CD8-positive, alpha-beta memory T cell (primary cell): ENCODE measurements at regions not wholly inside any gene's neighbourhood (a gene's known extent, or its start where the extent isn't known, plus 50 kb on each side); places are given as distances from the start of the nearest gene placed in this dataset.
"Not testable (repeated sequence)": the region's sequence is repeated elsewhere in the genome, so short reads cannot be mapped to it uniquely, and the experiment has no call there.

Experiments
- CTCF ChIA-PET: fragments of 350-600 bp; sonication (Branson Sonifier 250); formaldehyde crosslinking; loops from one replicate; lab custom pipeline; 2021; ENCODE audit warnings: antibody characterized with exemption; lab: Charles Lee
- POLR2A ChIA-PET: fragments of 350-600 bp; sonication (Branson Sonifier 250); formaldehyde crosslinking; loops from one replicate; lab custom pipeline; 2021; ENCODE audit warnings: antibody characterized with exemption; lab: Charles Lee
- DNase-seq, 5 donors: peaks; one replicate each; pipeline versions ENCODE4 v3.0.0 to v3.0.0-alpha.2; 2020 to 2022; ENCODE audit warnings: mixed read lengths in 1 of 5
- H3K27ac ChIP-seq: one replicate; pipeline ENCODE4 v1.7.0; 2013; ENCODE audit warnings: low read depth, mild to moderate bottlenecking, low read length, moderate library complexity
- H3K27me3 ChIP-seq: 2 replicates; pipeline ENCODE4 v1.7.0; 2013; ENCODE audit warnings: low read length, mild to moderate bottlenecking; ENCODE audit not compliant: insufficient read depth, poor library complexity, severe bottlenecking
- H3K36me3 ChIP-seq: 2 replicates; pipeline ENCODE4 v1.7.0; 2013; ENCODE audit warnings: mild to moderate bottlenecking, low read length, moderate library complexity; ENCODE audit not compliant: insufficient read depth
- H3K4me1 ChIP-seq: 2 replicates; pipeline ENCODE4 v1.7.0; 2013; ENCODE audit warnings: mild to moderate bottlenecking, low read length, moderate library complexity; ENCODE audit not compliant: insufficient read depth
- H3K4me3 ChIP-seq: 2 replicates; pipeline ENCODE4 v1.7.0; 2013; ENCODE audit warnings: mild to moderate bottlenecking, low read length
- H3K9me3 ChIP-seq: 2 replicates; pipeline ENCODE4 v1.7.0; 2013; ENCODE audit warnings: mild to moderate bottlenecking, low read length
- H3K27ac Mint-ChIP-seq, 8 donors: one replicate each; pipeline ENCODE4 v1.8.0; 2020 to 2021; ENCODE audit warnings: mixed read lengths in 8 of 8, mild to moderate bottlenecking in 6 of 8, inconsistent platforms in 3 of 8, moderate library complexity in 3 of 8
- H3K27me3 Mint-ChIP-seq, 2 donors: one replicate each; pipeline ENCODE4 v1.8.0; 2020 to 2021; ENCODE audit warnings: mixed read lengths in 2 of 2, mild to moderate bottlenecking in 1 of 2, moderate library complexity in 1 of 2
- H3K36me3 Mint-ChIP-seq, 3 donors: one replicate each; pipeline ENCODE4 v1.8.0; 2020 to 2021; ENCODE audit warnings: mixed read lengths in 3 of 3, inconsistent platforms in 1 of 3, mild to moderate bottlenecking in 1 of 3
- H3K4me1 Mint-ChIP-seq, 3 donors: one replicate each; pipeline ENCODE4 v1.8.0; 2020 to 2021; ENCODE audit warnings: mixed read lengths in 3 of 3, inconsistent platforms in 1 of 3, mild to moderate bottlenecking in 1 of 3
- H3K4me3 Mint-ChIP-seq, 7 donors: one replicate each; pipeline ENCODE4 v1.8.0; 2020 to 2021; ENCODE audit warnings: mixed read lengths in 7 of 7, mild to moderate bottlenecking in 6 of 7, moderate library complexity in 4 of 7, inconsistent platforms in 2 of 7
- H3K9me3 Mint-ChIP-seq, 5 donors: one replicate each; pipeline ENCODE4 v1.8.0; 2020 to 2022; ENCODE audit warnings: mixed read lengths in 5 of 5, mild to moderate bottlenecking in 3 of 5, moderate library complexity in 2 of 5, inconsistent platforms in 1 of 5

GRCh38 chr3:147173257-147173656, 233.1 kb downstream of the ZIC4 start:
- ChIA-PET POLR2A (no interaction called here), CTCF (no interaction called here)
- Histone ChIP-seq H3K4me1 (no peaks in the 10 kb centered on the region), H3K27ac (no peak overlapping the region), H3K4me3 (no peak overlapping the region), H3K36me3 (no peaks in the 10 kb centered on the region), H3K9me3 (no peaks in the 10 kb centered on the region), H3K27me3 (no peaks in the 10 kb centered on the region)
- no peak overlapping the region for H3K4me3 Mint-ChIP-seq
- H3K27me3 Mint-ChIP-seq = no peaks in the 10 kb centered on the region
- no peak overlapping the region for H3K27ac Mint-ChIP-seq
- H3K4me1 Mint-ChIP-seq = no peaks in the 10 kb centered on the region
- DNase-seq = no peak
- H3K36me3 Mint-ChIP-seq = no peaks in the 10 kb centered on the region
- peaks cover 2 to 10% (median 8%) of the 10 kb centered on the region in 5 donors for H3K9me3 Mint-ChIP-seq

- CTCF ChIA-PET = no interaction called here
Measured at GRCh38 chr3:147162743-147163142, 243.6 kb downstream of the ZIC4 start.

GRCh38 chr3:147161833-147162232, 244.5 kb downstream of the ZIC4 start:
- no peaks in the 10 kb centered on the region for H3K4me1 Mint-ChIP-seq
- H3K27me3 Mint-ChIP-seq = no peaks in the 10 kb centered on the region
- POLR2A ChIA-PET = no interaction called here
- H3K36me3 Mint-ChIP-seq = no peaks in the 10 kb centered on the region
- Histone ChIP-seq H3K4me3 (no peak overlapping the region), H3K27me3 (no peaks in the 10 kb centered on the region), H3K27ac (no peak overlapping the region), H3K4me1 (no peaks in the 10 kb centered on the region), H3K36me3 (no peaks in the 10 kb centered on the region), H3K9me3 (no peaks in the 10 kb centered on the region)
- CTCF ChIA-PET = no interaction called here
- H3K4me3 Mint-ChIP-seq = no peak overlapping the region
- no peak for DNase-seq
- no peak overlapping the region for H3K27ac Mint-ChIP-seq
- H3K9me3 Mint-ChIP-seq = peaks cover 0 to 16% (median 8%) of the 10 kb centered on the region in 5 donors

More at GRCh38 chr3:147162743-147163142, 243.6 kb downstream of the ZIC4 start:
- Histone ChIP-seq H3K36me3 (no peaks in the 10 kb centered on the region), H3K27ac (no peak overlapping the region), H3K9me3 (no peaks in the 10 kb centered on the region), H3K4me1 (no peaks in the 10 kb centered on the region), H3K27me3 (no peaks in the 10 kb centered on the region), H3K4me3 (no peak overlapping the region)
- H3K4me3 Mint-ChIP-seq = no peak overlapping the region
- no peak for DNase-seq
- POLR2A ChIA-PET = no interaction called here
- no peaks in the 10 kb centered on the region for H3K27me3 Mint-ChIP-seq
- no peaks in the 10 kb centered on the region for H3K4me1 Mint-ChIP-seq
- H3K36me3 Mint-ChIP-seq = no peaks in the 10 kb centered on the region
- peaks cover 0 to 9% (median 5%) of the 10 kb centered on the region in 5 donors for H3K9me3 Mint-ChIP-seq
- no peak overlapping the region for H3K27ac Mint-ChIP-seq

GRCh38 chr3:147160984-147161383, 245.4 kb downstream of the ZIC4 start:
- Mint-ChIP-seq H3K27ac (no peak overlapping the region), H3K9me3 (peaks cover under 1 to 20% (median 11%) of the 10 kb centered on the region in 5 donors), H3K36me3 (no peaks in the 10 kb centered on the region), H3K4me1 (no peaks in the 10 kb centered on the region), H3K4me3 (no peak overlapping the region), H3K27me3 (no peaks in the 10 kb centered on the region)
- Histone ChIP-seq H3K9me3 (no peaks in the 10 kb centered on the region), H3K4me1 (no peaks in the 10 kb centered on the region), H3K4me3 (no peak overlapping the region), H3K36me3 (no peaks in the 10 kb centered on the region), H3K27me3 (no peaks in the 10 kb centered on the region), H3K27ac (no peak overlapping the region)
- ChIA-PET CTCF (no interaction called here), POLR2A (no interaction called here)
- no peak for DNase-seq

GRCh38 chr3:147159141-147159540, 247.2 kb downstream of the ZIC4 start:
- DNase-seq = no peak
- Histone ChIP-seq H3K4me1 (no peaks in the 10 kb centered on the region), H3K9me3 (no peaks in the 10 kb centered on the region), H3K27me3 (no peaks in the 10 kb centered on the region), H3K36me3 (no peaks in the 10 kb centered on the region), H3K4me3 (no peak overlapping the region), H3K27ac (no peak overlapping the region)
- no peak overlapping the region for H3K4me3 Mint-ChIP-seq
- peaks cover 7 to 23% (median 12%) of the 10 kb centered on the region in 5 donors for H3K9me3 Mint-ChIP-seq
- POLR2A ChIA-PET = no interaction called here
- CTCF ChIA-PET = no interaction called here
- no peak overlapping the region for H3K27ac Mint-ChIP-seq
- no peaks in the 10 kb centered on the region for H3K36me3 Mint-ChIP-seq
- no peaks in the 10 kb centered on the region for H3K4me1 Mint-ChIP-seq
- H3K27me3 Mint-ChIP-seq = no peaks in the 10 kb centered on the region

GRCh38 chr3:147157631-147158030, 248.7 kb downstream of the ZIC4 start:
- ChIA-PET POLR2A (no interaction called here), CTCF (no interaction called here)
- no peaks in the 10 kb centered on the region for H3K36me3 Mint-ChIP-seq
- no peaks in the 10 kb centered on the region for H3K36me3 ChIP-seq
- no peak overlapping the region for H3K4me3 ChIP-seq
- no peak overlapping the region for H3K4me3 Mint-ChIP-seq
- no peak for DNase-seq
- H3K27me3 Mint-ChIP-seq = no peaks in the 10 kb centered on the region
- H3K27ac ChIP-seq = no peak overlapping the region
- H3K9me3 ChIP-seq = no peaks in the 10 kb centered on the region
- H3K4me1 ChIP-seq = no peaks in the 10 kb centered on the region
- no peaks in the 10 kb centered on the region for H3K4me1 Mint-ChIP-seq
- peaks cover 7 to 27% (median 12%) of the 10 kb centered on the region in 5 donors for H3K9me3 Mint-ChIP-seq
- H3K27ac Mint-ChIP-seq = no peak overlapping the region
- no peaks in the 10 kb centered on the region for H3K27me3 ChIP-seq

GRCh38 chr3:147154988-147155387, 251.4 kb downstream of the ZIC4 start:
- H3K4me1 Mint-ChIP-seq, H3K4me1 ChIP-seq, CTCF ChIA-PET, H3K27me3 Mint-ChIP-seq, H3K9me3 ChIP-seq, H3K27ac ChIP-seq, H3K27ac Mint-ChIP-seq, H3K36me3 Mint-ChIP-seq, DNase-seq, POLR2A ChIA-PET, H3K4me3 Mint-ChIP-seq, H3K27me3 ChIP-seq, H3K36me3 ChIP-seq, H3K4me3 ChIP-seq: not testable (repeated sequence)
- peaks cover 7 to 22% (median 9%) of the 10 kb centered on the region in 5 donors for H3K9me3 Mint-ChIP-seq

- CTCF ChIA-PET = no interaction called here
- Mint-ChIP-seq H3K27ac (no peak overlapping the region), H3K4me3 (no peak overlapping the region), H3K4me1 (no peaks in the 10 kb centered on the region), H3K9me3 (peaks cover 4 to 27% (median 9%) of the 10 kb centered on the region in 5 donors), H3K36me3 (no peaks in the 10 kb centered on the region), H3K27me3 (no peaks in the 10 kb centered on the region)
- H3K36me3 ChIP-seq = no peaks in the 10 kb centered on the region
- no peak overlapping the region for H3K27ac ChIP-seq
- no peaks in the 10 kb centered on the region for H3K27me3 ChIP-seq
- H3K4me1 ChIP-seq = no peaks in the 10 kb centered on the region
- peak in 1 of 5 donors; percentile 45 for DNase-seq
- no peak overlapping the region for H3K4me3 ChIP-seq
- POLR2A ChIA-PET = no interaction called here
- no peaks in the 10 kb centered on the region for H3K9me3 ChIP-seq
Measured at GRCh38 chr3:147153830-147154539, 252.4 kb downstream of the ZIC4 start.
